Psoas muscle (tissue), 7 donors: ENCODE measurements at regions not wholly inside any gene's neighbourhood (a gene's known extent, or its start where the extent isn't known, plus 50 kb on each side); places are given as distances from the start of the nearest gene placed in this dataset.

ENCODE experiments used
- ATAC-seq, 4 donors: fragments of 200-7000 bp; cut with Tn5 transposase; one replicate each; pipeline ENCODE4 v1.9.1; 2020; ENCODE audit warnings: moderate library complexity in 3 of 4, mild to moderate bottlenecking in 2 of 4
- DNase-seq, 2 donors: peaks; one replicate each; pipeline ENCODE4 v3.0.0-alpha.2; 2020
- H3K27ac ChIP-seq: fragments of 200-600 bp; one replicate; pipeline ENCODE4 v1.8.0; 2022
- H3K27me3 ChIP-seq, 3 donors: fragments of 200-600 bp in 1 of 3; one replicate each; pipeline versions ENCODE4 v1.6.1 to v1.8.0; 2013 to 2022; ENCODE audit warnings: low read length in 2 of 3, mild to moderate bottlenecking in 2 of 3, moderate library complexity in 1 of 3; ENCODE audit not compliant: insufficient read depth in 3 of 3
- H3K36me3 ChIP-seq, 2 donors: fragments of 200-600 bp in 1 of 2; one replicate each; pipeline versions ENCODE4 v1.6.1 to v1.8.0; 2013 to 2022; ENCODE audit warnings: low read depth in 1 of 2, mild to moderate bottlenecking in 1 of 2, moderate library complexity in 1 of 2; ENCODE audit not compliant: insufficient read depth in 1 of 2
- H3K4me1 ChIP-seq: fragments of 200-600 bp; one replicate; pipeline ENCODE4 v1.8.0; 2022
- H3K4me3 ChIP-seq: fragments of 200-600 bp; one replicate; pipeline ENCODE4 v1.8.0; 2022; ENCODE audit warnings: mild to moderate bottlenecking
- H3K9me3 ChIP-seq: fragments of 200-600 bp; one replicate; pipeline ENCODE4 v1.8.0; 2022
- CTCF ChIP-seq: fragments of 200-600 bp; IDR thresholded peaks from one replicate; pipeline ENCODE4 v1.8.0; 2022; ENCODE audit warnings: antibody characterized with exemption
- WGBS, 3 donors: extraction: QIAGEN DNeasy Blood & Tissue Kit; methylation state at CpG; one replicate each; pipeline versions ENCODE4 v1.1.6 to v1.1.7; 2013; 5-methylcytosine and 5-hydroxymethylcytosine counted together
- intact Hi-C, 2 donors: fragments of 100-400 bp; cut with DNase I; formaldehyde crosslinking; loops; one replicate each; pipeline versions ENCODE4 v1.11.0 to v1.14.2; 2022
- donor health status: healthy with polysubstance abuse.
- donor health status: DM: no; HTN: no; CAD: no; lungs with moderate emphysema.
- donor health status: Bipolar disorder and iron deficiency.
- donor health status: healthy.
- donor health status: DM: yes; HTN: yes; CAD: no.
- donor health status: DM: no; HTN: no; CAD: no.
- donor health status: DM: yes; HTN: yes; CAD: no.

- Histone ChIP-seq H3K4me1 (no peaks in the 10 kb centered on the region), H3K27me3 (no peaks in the 10 kb centered on the region), H3K36me3 (no peaks in the 10 kb centered on the region), H3K9me3 (no peaks in the 10 kb centered on the region), H3K27ac (no peak overlapping the region), H3K4me3 (no peak overlapping the region)
- intact Hi-C loops, result no loop called here
- ATAC-seq, result no peak
- 29 to 33% (median 31%) methylated on average over 5 of the region's 5 CpGs for WGBS, 3 donors
- no peak for TF ChIP-seq CTCF
- no peak for DNase-seq
Measured at GRCh38 chr10:44761076-44761475, 150.1 kb upstream of the TMEM72 start.

- H3K4me1 ChIP-seq, result no peaks in the 10 kb centered on the region
- H3K9me3 ChIP-seq, result no peaks in the 10 kb centered on the region
- intact Hi-C loops, result no loop called here
- no peaks in the 10 kb centered on the region for H3K36me3 ChIP-seq
- H3K4me3 ChIP-seq, result no peak overlapping the region
- WGBS, 3 donors, result 67 to 90% (median 77%) methylated on average over 3 of the region's 3 CpGs
- no peak overlapping the region for H3K27ac ChIP-seq
- no peak for TF ChIP-seq CTCF
- ATAC-seq (no peak), DNase-seq (no peak)
- no peaks in the 10 kb centered on the region for H3K27me3 ChIP-seq
Measured at GRCh38 chr10:44763331-44763730, 147.8 kb upstream of the TMEM72 start.

- WGBS, 3 donors, result 61 to 75% (median 68%) methylated on average over 1 of the region's 1 CpG
- Histone ChIP-seq H3K4me3 (no peak overlapping the region), H3K9me3 (no peaks in the 10 kb centered on the region), H3K36me3 (no peaks in the 10 kb centered on the region), H3K27ac (no peak overlapping the region), H3K4me1 (no peaks in the 10 kb centered on the region), H3K27me3 (peaks cover 0 to 1% (median 0%) of the 10 kb centered on the region in 3 donors)
- DNase-seq (no peak), ATAC-seq (no peak)
- intact Hi-C loops, result no loop called here
- TF ChIP-seq CTCF, result no peak
Measured at GRCh38 chr10:44765299-44765698, 145.8 kb upstream of the TMEM72 start.

- WGBS, 3 donors, result 95 to 96% (median 95%) methylated on average over 5 of the region's 5 CpGs
- no peak for TF ChIP-seq CTCF
- Histone ChIP-seq H3K27ac (no peak overlapping the region), H3K9me3 (no peaks in the 10 kb centered on the region), H3K4me3 (no peak overlapping the region), H3K36me3 (no peaks in the 10 kb centered on the region), H3K4me1 (no peaks in the 10 kb centered on the region), H3K27me3 (peaks cover 0 to 4% (median 0%) of the 10 kb centered on the region in 3 donors)
- intact Hi-C loops, result no loop called here
- DNase-seq (no peak), ATAC-seq (no peak)
Measured at GRCh38 chr10:44766631-44767030, 144.5 kb upstream of the TMEM72 start.

GRCh38 chr10:44769450-44769849, 141.7 kb upstream of the TMEM72 start:
- no peaks in the 10 kb centered on the region for H3K9me3 ChIP-seq
- no peaks in the 10 kb centered on the region for H3K4me1 ChIP-seq
- H3K27ac ChIP-seq, result no peak overlapping the region
- WGBS, 3 donors, result 63 to 79% (median 77%) methylated on average over 1 of the region's 1 CpG
- TF ChIP-seq CTCF, result no peak
- peaks cover 0 to 4% (median 0%) of the 10 kb centered on the region in 3 donors for H3K27me3 ChIP-seq
- intact Hi-C loops, result no loop called here
- no peak overlapping the region for H3K4me3 ChIP-seq
- ATAC-seq (no peak), DNase-seq (no peak)
- H3K36me3 ChIP-seq, result no peaks in the 10 kb centered on the region
